ENCODE measurements at regions not wholly inside any gene's neighbourhood (a gene's known extent, or its start where the extent isn't known, plus 50 kb on each side); places are given as distances from the start of the nearest gene placed in this dataset.

DNA sequence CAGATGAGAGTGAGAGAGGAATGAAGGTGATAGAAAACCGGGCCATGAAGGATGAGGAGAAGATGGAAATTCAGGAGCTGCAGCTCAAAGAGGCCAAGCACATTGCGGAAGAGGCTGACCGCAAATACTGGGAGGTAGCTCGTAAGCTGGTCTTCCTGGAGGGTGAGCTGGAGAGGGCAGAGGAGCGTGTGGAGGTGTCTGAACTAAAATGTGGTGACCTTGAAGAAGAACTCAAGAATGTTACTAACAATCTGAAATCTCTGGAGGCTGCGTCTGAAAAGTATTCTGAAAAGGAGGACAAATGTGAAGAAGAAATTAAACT, 88.9 kb downstream of the EOMES start (continued):
- peak; percentile 16; the same call in 1 of the 2 replicates for TF ChIP-seq GLIS1 (tag by site-specific recombination; IDR thresholded peaks at IDR 0.05)
- no peak for TF ChIP-seq ZNF404 (tag by site-specific recombination; IDR thresholded peaks at IDR 0.05)
- no peak for TF ChIP-seq GLI4 (tag by site-specific recombination; IDR thresholded peaks at IDR 0.05)
- no peak for TF ChIP-seq ZFP69B (tag by site-specific recombination; IDR thresholded peaks at IDR 0.05)
- no peak for TF ChIP-seq ZNF658 (tag by site-specific recombination; IDR thresholded peaks at IDR 0.05)
- 0 out of 2 replicates have a peak, but pooled peaks have one; percentile 48 for TF ChIP-seq ZNF2 (tag by site-specific recombination; IDR thresholded peaks at IDR 0.05)
- TF ChIP-seq, protein P1, sequence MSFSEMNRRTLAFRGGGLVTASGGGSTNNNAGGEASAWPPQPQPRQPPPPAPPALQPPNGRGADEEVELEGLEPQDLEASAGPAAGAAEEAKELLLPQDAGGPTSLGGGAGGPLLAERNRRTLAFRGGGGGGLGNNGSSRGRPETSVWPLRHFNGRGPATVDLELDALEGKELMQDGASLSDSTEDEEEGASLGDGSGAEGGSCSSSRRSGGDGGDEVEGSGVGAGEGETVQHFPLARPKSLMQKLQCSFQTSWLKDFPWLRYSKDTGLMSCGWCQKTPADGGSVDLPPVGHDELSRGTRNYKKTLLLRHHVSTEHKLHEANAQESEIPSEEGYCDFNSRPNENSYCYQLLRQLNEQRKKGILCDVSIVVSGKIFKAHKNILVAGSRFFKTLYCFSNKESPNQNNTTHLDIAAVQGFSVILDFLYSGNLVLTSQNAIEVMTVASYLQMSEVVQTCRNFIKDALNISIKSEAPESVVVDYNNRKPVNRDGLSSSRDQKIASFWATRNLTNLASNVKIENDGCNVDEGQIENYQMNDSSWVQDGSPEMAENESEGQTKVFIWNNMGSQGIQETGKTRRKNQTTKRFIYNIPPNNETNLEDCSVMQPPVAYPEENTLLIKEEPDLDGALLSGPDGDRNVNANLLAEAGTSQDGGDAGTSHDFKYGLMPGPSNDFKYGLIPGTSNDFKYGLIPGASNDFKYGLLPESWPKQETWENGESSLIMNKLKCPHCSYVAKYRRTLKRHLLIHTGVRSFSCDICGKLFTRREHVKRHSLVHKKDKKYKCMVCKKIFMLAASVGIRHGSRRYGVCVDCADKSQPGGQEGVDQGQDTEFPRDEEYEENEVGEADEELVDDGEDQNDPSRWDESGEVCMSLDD (tag by site-specific recombination; IDR thresholded peaks at IDR 0.05): no peak
- no peak for TF ChIP-seq ZNF768 (tag by site-specific recombination; IDR thresholded peaks at IDR 0.05)
- TF ChIP-seq, protein P2, sequence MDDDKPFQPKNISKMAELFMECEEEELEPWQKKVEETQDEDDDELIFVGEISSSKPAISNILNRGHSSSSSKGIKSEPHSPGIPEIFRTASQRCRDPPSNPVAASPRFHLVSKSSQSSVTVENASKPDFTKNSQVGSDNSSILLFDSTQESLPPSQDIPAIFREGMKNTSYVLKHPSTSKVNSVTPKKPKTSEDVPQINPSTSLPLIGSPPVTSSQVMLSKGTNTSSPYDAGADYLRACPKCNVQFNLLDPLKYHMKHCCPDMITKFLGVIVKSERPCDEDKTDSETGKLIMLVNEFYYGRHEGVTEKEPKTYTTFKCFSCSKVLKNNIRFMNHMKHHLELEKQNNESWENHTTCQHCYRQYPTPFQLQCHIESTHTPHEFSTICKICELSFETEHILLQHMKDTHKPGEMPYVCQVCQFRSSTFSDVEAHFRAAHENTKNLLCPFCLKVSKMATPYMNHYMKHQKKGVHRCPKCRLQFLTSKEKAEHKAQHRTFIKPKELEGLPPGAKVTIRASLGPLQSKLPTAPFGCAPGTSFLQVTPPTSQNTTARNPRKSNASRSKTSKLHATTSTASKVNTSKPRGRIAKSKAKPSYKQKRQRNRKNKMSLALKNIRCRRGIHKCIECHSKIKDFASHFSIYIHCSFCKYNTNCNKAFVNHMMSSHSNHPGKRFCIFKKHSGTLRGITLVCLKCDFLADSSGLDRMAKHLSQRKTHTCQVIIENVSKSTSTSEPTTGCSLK (tag by site-specific recombination; IDR thresholded peaks at IDR 0.05): no peak
- TF ChIP-seq ZFP37 (tag by site-specific recombination; IDR thresholded peaks at IDR 0.05): no peak
- TF ChIP-seq ZNF600 (tag by site-specific recombination; IDR thresholded peaks at IDR 0.05): peak; percentile 31; the same call in 1 of the 2 replicates
- TF ChIP-seq, protein P3, sequence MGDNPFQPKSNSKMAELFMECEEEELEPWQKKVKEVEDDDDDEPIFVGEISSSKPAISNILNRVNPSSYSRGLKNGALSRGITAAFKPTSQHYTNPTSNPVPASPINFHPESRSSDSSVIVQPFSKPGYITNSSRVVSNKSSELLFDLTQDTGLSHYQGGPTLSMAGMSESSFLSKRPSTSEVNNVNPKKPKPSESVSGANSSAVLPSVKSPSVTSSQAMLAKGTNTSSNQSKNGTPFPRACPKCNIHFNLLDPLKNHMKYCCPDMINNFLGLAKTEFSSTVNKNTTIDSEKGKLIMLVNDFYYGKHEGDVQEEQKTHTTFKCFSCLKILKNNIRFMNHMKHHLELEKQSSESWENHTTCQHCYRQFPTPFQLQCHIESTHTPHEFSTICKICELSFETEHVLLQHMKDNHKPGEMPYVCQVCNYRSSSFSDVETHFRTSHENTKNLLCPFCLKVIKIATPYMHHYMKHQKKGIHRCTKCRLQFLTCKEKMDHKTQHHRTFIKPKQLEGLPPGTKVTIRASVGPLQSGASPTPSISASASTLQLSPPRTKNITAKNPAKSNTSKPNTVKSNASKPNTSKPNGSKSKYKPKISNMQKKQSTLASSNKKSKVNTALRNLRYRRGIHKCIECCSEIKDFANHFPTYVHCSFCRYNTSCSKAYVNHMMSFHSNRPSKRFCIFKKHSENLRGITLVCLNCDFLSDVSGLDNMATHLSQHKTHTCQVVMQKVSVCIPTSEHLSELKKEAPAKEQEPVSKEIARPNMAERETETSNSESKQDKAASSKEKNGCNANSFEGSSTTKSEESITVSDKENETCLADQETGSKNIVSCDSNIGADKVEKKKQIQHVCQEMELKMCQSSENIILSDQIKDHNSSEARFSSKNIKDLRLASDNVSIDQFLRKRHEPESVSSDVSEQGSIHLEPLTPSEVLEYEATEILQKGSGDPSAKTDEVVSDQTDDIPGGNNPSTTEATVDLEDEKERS (tag by site-specific recombination; IDR thresholded peaks at IDR 0.05): no peak
- no peak for TF ChIP-seq ZNF169 (tag by site-specific recombination; IDR thresholded peaks at IDR 0.05)

DNA sequence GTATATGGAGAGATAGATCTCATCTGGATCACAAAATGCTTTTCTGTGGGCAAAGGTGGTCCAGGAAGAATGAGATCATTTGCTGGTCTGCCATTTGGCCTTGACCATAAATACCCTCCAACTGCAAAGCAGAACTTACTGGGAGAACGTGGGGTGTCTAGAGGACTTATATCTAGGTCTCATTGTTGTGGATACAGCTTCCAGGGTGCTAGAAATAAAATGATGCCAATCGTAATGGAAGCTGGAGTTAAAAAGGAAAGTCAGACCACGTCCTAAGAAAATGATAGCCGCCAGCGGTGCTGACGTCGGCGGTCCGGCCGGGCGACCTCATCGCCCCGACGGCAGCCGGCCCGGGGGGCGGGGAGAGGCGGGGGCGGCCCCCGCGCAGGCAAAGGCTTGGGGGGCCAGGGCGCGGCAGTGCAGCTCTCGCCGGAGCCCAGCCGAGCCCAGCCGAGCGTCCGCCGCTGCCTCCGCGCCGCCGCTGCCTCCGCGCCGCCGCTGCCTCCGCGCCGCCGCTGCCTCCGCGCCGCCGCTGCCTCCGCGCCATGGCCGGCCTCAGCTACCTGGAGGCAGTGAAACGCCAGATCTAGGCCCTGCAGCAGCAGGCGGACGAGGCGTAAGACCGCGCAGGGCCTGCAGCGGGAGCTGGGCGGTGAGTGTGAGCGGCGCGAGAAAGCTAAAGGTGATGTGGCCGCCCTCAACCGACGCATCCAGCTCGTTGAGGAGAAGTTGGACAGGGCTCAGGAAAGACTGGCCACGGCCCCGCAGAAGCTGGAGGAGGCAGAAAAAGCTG, 89.5 kb downstream of the EOMES start:
- H3K27ac ChIP-seq (ENCODE audit: extremely low read depth, low read depth, low read length): peak overlapping the region; percentile 68
- CTCF ChIA-PET: interaction anchor here (0.7 to 1.1 kb wide), 4 partner anchors 10 to 567 kb away, joined by 3 to 4 read pairs (median 3); no protein-coding TSS in a partner anchor
- no peaks in the 10 kb centered on the region for H3K9me3 ChIP-seq (ENCODE audit: control insufficient read depth, insufficient read depth, low read depth, low read length)
- H3K4me1 ChIP-seq (ENCODE audit: control insufficient read depth, insufficient read depth, low read length): no peaks in the 10 kb centered on the region
- H3K4me3 ChIP-seq (ENCODE audit: low read depth, low read length): peak overlapping the region; percentile 58
- no peaks in the 10 kb centered on the region for H3K36me3 ChIP-seq (ENCODE audit: control insufficient read depth in 2 of 2, insufficient read depth in 1 of 2, low read length in 2 of 2)
- POLR2A ChIA-PET: no interaction called here
- TF ChIP-seq YY1 (tag by site-specific recombination; IDR thresholded peaks at IDR 0.05): peak; percentile 40; the same call in 1 of the 2 replicates
- no peak for TF ChIP-seq ZNF169 (tag by site-specific recombination; IDR thresholded peaks at IDR 0.05)
- peak; percentile 95 for TF ChIP-seq ZBTB20 (tag by site-specific recombination; IDR thresholded peaks at IDR 0.05)
- TF ChIP-seq SCRT2 (tag by site-specific recombination; IDR thresholded peaks at IDR 0.05): no peak
- TF ChIP-seq ZNF837 (tag by site-specific recombination; IDR thresholded peaks at IDR 0.05): no peak
- no peak for TF ChIP-seq KLF1 (tag by site-specific recombination; IDR thresholded peaks at IDR 0.05)
- 0 out of 2 replicates have a peak, but pooled peaks have one; percentile 31 for TF ChIP-seq ZSCAN30 (tag by site-specific recombination; IDR thresholded peaks at IDR 0.05)
- TF ChIP-seq ZBTB21 (tag by site-specific recombination; IDR thresholded peaks at IDR 0.05): no peak
- no peak for TF ChIP-seq ZNF121 (tag by site-specific recombination; IDR thresholded peaks at IDR 0.05)
- no peak for TF ChIP-seq ZNF37A (tag by site-specific recombination; IDR thresholded peaks at IDR 0.05)
- TF ChIP-seq, protein P4, sequence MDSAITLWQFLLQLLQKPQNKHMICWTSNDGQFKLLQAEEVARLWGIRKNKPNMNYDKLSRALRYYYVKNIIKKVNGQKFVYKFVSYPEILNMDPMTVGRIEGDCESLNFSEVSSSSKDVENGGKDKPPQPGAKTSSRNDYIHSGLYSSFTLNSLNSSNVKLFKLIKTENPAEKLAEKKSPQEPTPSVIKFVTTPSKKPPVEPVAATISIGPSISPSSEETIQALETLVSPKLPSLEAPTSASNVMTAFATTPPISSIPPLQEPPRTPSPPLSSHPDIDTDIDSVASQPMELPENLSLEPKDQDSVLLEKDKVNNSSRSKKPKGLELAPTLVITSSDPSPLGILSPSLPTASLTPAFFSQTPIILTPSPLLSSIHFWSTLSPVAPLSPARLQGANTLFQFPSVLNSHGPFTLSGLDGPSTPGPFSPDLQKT (IDR thresholded peaks at IDR 0.05; ENCODE audit: borderline replicate concordance, low read depth, low read length): no peak
- TF ChIP-seq ZNF585B (tag by site-specific recombination; IDR thresholded peaks at IDR 0.05): no peak
- no peak for TF ChIP-seq ZNF626 (tag by site-specific recombination; IDR thresholded peaks at IDR 0.05)
- TF ChIP-seq ZNF654 (tag by site-specific recombination; IDR thresholded peaks at IDR 0.05; ENCODE audit: low read depth): no peak
- no peak for TF ChIP-seq ZNF521 (tag by site-specific recombination; IDR thresholded peaks at IDR 0.05)

All from HEK293 (cell line).